Gastrocnemius medialis (tissue), 4 donors: ENCODE measurements at regions not wholly inside any gene's neighbourhood (a gene's known extent, or its start where the extent isn't known, plus 50 kb on each side); places are given as distances from the start of the nearest gene placed in this dataset.

ENCODE experiments used
- ATAC-seq, 2 donors: fragments of 150-250 bp; one replicate each; pipeline ENCODE4 v1.9.1; 2016
- DNase-seq, 2 donors: peaks; one replicate each; pipeline ENCODE4 v3.0.0-alpha.2; 2019
- H3K27ac ChIP-seq, 4 donors: fragments of 200-600 bp; sonication (generic); 1 replicate in 1 of 4; 2 replicates in 3 of 4; pipeline ENCODE4 v1.5.1; 2016 to 2018; ENCODE audit warnings: mild to moderate bottlenecking in 2 of 4, moderate library complexity in 1 of 4
- H3K27me3 ChIP-seq, 3 donors: fragments of 200-600 bp; sonication (generic) in 2 of 3; 1 replicate in 1 of 3; 2 replicates in 2 of 3; pipeline versions ENCODE4 v1.5.1 to v1.6.0; 2016 to 2019; ENCODE audit warnings: mild to moderate bottlenecking in 1 of 3, moderate library complexity in 1 of 3
- H3K36me3 ChIP-seq, 2 donors: fragments of 200-600 bp; sonication (generic) in 1 of 2; one replicate each; pipeline ENCODE4 v1.5.1; 2017 to 2018
- H3K4me1 ChIP-seq, 2 donors: fragments of 200-600 bp; sonication (generic) in 1 of 2; one replicate each; pipeline ENCODE4 v1.5.1; 2016 to 2017; ENCODE audit warnings: mild to moderate bottlenecking in 2 of 2
- H3K4me3 ChIP-seq, 4 donors: fragments of 200-600 bp; sonication (generic) in 3 of 4; 1 replicate in 1 of 4; 2 replicates in 3 of 4; pipeline ENCODE4 v1.5.1; 2016 to 2019; ENCODE audit warnings: mild to moderate bottlenecking in 2 of 4
- H3K9me3 ChIP-seq, 3 donors: fragments of 200-600 bp; sonication (generic) in 2 of 3; 1 replicate in 1 of 3; 2 replicates in 2 of 3; pipeline ENCODE4 v1.5.1; 2016 to 2019
- POLR2A ChIP-seq, 2 donors: fragments of 450-650 bp; IDR thresholded peaks; one replicate each; pipeline ENCODE4 v1.6.1; 2017; ENCODE audit warnings: antibody characterized with exemption in 2 of 2, mild to moderate bottlenecking in 2 of 2, moderate library complexity in 2 of 2
- in situ Hi-C, 4 donors: fragments of 200-750 bp; cut with MboI; loops; one replicate each; pipeline versions ENCODE4 v1.15.0 to v1.8.0; 2017; ENCODE audit warnings: low sequenced_read_pairs in 4 of 4
- intact Hi-C: fragments of 100-400 bp; cut with DNase I; formaldehyde crosslinking; loops from one replicate; pipeline ENCODE4 v1.15.1; 2023; ENCODE audit warnings: low total_unique reads
- TF ChIP-seq, protein P1 (sequence below), 5 experiments: fragments of 450-650 bp in 3 of 5; fragments of 200-600 bp in 2 of 5; sonication (generic) in 2 of 5; IDR thresholded peaks in 4 of 5; conservative IDR thresholded peaks in 1 of 5; 1 replicate in 4 of 5; 2 replicates in 1 of 5; pipeline ENCODE4 v1.5.1; 2016 to 2019; ENCODE audit warnings: antibody characterized with exemption in 5 of 5, mild to moderate bottlenecking in 3 of 5, moderate library complexity in 3 of 5

DNA sequence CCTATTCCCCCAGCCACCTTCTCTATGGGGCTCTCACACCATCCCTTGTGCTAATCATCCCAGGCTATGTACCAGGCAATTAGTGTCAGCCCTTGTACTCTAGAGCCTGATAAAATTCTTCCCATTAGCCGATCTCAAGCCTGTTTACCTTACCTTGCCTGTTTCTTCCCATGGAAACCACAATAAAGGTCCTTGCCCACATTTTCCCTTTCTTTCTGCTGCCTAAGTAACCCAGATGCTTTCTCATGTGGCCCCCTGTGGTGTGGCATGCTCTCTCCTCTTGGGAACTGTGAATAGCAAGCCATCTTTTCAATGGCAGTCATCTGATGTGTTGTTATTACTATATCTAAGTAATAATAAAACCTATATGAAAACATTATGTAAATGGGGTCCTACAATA, 265.8 kb upstream of the ELAC2 start:
- H3K27me3 ChIP-seq: no peaks in the 10 kb centered on the region
- no peaks in the 10 kb centered on the region for H3K9me3 ChIP-seq
- ATAC-seq: no peak
- TF ChIP-seq, protein P1, sequence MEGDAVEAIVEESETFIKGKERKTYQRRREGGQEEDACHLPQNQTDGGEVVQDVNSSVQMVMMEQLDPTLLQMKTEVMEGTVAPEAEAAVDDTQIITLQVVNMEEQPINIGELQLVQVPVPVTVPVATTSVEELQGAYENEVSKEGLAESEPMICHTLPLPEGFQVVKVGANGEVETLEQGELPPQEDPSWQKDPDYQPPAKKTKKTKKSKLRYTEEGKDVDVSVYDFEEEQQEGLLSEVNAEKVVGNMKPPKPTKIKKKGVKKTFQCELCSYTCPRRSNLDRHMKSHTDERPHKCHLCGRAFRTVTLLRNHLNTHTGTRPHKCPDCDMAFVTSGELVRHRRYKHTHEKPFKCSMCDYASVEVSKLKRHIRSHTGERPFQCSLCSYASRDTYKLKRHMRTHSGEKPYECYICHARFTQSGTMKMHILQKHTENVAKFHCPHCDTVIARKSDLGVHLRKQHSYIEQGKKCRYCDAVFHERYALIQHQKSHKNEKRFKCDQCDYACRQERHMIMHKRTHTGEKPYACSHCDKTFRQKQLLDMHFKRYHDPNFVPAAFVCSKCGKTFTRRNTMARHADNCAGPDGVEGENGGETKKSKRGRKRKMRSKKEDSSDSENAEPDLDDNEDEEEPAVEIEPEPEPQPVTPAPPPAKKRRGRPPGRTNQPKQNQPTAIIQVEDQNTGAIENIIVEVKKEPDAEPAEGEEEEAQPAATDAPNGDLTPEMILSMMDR (IDR thresholded peaks at IDR 0.05 in 4 of 5, conservative IDR thresholded peaks at IDR 0.05 in 1 of 5): no peak
- TF ChIP-seq POLR2A (IDR thresholded peaks at IDR 0.05): no peak
- no peaks in the 10 kb centered on the region for H3K4me1 ChIP-seq
- in situ Hi-C loops: no loop called here
- intact Hi-C loops: no loop called here
- no peak overlapping the region for H3K4me3 ChIP-seq
- no peaks in the 10 kb centered on the region for H3K36me3 ChIP-seq
- H3K27ac ChIP-seq: no peak overlapping the region
- DNase-seq: no peak

DNA sequence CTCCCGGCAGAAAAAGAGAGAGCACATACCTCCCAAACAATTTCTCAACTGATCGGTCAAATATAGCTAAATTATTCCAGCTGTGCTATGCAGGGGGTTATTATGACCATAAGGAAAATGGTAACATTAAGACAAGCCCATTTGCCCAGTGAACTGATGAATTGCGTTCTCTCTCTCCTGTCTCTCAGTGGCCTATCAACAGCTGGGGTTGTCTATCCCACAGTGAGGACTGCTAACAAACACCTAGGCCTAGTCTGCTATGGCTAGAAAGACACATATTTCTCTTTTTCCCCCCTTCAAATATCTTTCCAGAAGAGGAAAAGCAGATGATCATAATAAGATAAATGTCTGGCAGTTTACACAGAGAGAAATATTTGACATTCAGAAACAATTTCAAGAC, 263.8 kb upstream of the ELAC2 start:
- in situ Hi-C loops (no loop called here), intact Hi-C loops (no loop called here)
- Histone ChIP-seq H3K36me3 (no peaks in the 10 kb centered on the region), H3K4me3 (no peak overlapping the region), H3K4me1 (no peaks in the 10 kb centered on the region), H3K27me3 (no peaks in the 10 kb centered on the region), H3K27ac (no peak overlapping the region), H3K9me3 (no peaks in the 10 kb centered on the region)
- ATAC-seq: no peak
- TF ChIP-seq POLR2A (IDR thresholded peaks at IDR 0.05): no peak
- TF ChIP-seq, protein P1 (IDR thresholded peaks at IDR 0.05 in 4 of 5, conservative IDR thresholded peaks at IDR 0.05 in 1 of 5): no peak
- no peak for DNase-seq

DNA sequence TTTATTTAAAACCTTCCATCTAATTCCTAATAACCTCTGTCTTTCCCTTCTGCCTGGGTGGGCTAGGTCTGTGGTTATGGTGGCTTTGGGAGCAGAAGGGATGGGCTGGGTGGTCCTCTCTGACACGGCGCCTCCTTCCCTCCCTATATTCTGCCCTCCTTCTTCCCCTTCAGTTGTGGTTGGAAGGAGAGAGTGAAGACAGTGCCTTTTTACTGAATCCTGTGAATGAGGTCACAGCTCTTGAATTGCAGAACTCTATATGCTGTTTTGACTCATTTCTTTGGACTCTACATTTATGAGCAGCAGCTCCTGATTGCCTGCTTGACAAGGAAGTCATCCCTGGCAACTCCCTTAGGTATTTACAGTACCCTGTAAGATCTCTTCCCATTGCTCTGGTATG, 256.0 kb upstream of the ELAC2 start:
- Histone ChIP-seq H3K36me3 (no peaks in the 10 kb centered on the region), H3K4me1 (no peaks in the 10 kb centered on the region), H3K4me3 (no peak overlapping the region), H3K27me3 (no peaks in the 10 kb centered on the region), H3K9me3 (no peaks in the 10 kb centered on the region), H3K27ac (no peak overlapping the region)
- intact Hi-C loops: no loop called here
- DNase-seq (no peak), ATAC-seq (no peak)
- in situ Hi-C loops: no loop called here
- no peak for TF ChIP-seq POLR2A (IDR thresholded peaks at IDR 0.05)
- TF ChIP-seq, protein P1 (IDR thresholded peaks at IDR 0.05 in 4 of 5, conservative IDR thresholded peaks at IDR 0.05 in 1 of 5): no peak

DNA sequence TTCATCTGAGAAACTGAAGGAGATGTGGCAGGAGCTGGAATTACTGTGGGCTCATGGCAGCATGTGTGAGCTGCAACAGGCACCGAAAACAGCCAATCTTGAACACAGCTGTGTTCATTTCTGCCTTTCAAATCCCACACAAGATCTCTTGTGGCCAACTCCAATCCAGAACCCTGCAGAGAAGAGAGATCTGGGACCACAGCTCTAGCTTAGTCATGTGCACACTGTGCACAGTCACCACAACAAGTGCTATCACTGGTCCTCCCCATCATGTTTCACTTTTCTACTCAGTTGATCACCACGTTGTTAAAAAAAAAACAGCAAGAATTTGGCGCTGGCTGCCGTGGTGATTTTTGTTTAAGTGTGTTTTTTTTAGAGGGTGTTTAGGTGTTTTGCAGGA, 254.5 kb upstream of the ELAC2 start:
- Histone ChIP-seq H3K4me1 (no peaks in the 10 kb centered on the region), H3K9me3 (no peaks in the 10 kb centered on the region), H3K27me3 (no peaks in the 10 kb centered on the region), H3K27ac (no peak overlapping the region), H3K4me3 (no peak overlapping the region), H3K36me3 (no peaks in the 10 kb centered on the region)
- DNase-seq: no peak
- no peak for ATAC-seq
- in situ Hi-C loops (no loop called here), intact Hi-C loops (no loop called here)
- TF ChIP-seq POLR2A (IDR thresholded peaks at IDR 0.05): no peak
- TF ChIP-seq, protein P1 (IDR thresholded peaks at IDR 0.05 in 4 of 5, conservative IDR thresholded peaks at IDR 0.05 in 1 of 5): no peak

DNA sequence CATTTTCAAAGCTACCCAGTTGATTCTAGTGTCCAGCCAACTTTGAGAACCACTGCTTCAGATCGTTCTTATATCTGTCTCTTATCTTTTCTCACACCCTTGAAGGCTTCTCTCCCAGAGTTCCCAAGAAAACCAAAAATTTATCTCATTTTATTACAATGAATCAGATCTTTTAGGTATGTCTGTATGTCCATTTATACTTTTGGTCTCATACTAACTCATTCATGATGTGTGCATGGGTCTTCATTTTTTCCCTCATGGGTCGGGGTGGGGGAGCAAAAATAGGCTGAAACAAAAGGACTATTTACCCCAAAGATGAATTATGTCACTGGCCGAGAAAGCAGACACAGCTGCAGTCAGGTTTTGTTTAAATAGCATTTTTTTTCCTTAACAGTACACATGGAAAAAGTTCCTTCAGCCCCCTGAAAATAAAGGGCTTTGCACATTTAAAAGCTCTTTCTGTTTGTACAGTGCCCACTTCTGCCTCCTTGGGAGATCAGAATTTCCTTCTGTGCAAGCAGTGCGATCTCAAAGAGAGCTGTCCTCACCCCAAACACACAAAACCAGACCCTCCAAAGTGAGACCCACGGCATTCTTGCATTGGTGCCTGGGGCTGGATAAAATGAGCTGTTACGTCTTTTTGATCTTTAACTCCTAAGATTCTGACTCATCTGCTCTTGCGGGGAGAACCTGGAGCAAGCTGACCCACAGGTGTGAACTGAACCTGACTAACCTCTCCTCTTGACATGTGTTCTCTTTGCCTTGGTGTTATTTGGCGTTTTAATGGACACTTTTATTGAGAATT, 251.2 kb upstream of the ELAC2 start:
- Histone ChIP-seq H3K4me3 (no peak overlapping the region), H3K27ac (no peak overlapping the region), H3K27me3 (no peaks in the 10 kb centered on the region), H3K4me1 (no peaks in the 10 kb centered on the region), H3K9me3 (no peaks in the 10 kb centered on the region), H3K36me3 (no peaks in the 10 kb centered on the region)
- in situ Hi-C loops: no loop called here
- intact Hi-C loops: no loop called here
- no peak for DNase-seq
- ATAC-seq: no peak
- TF ChIP-seq, protein P1 (IDR thresholded peaks at IDR 0.05 in 4 of 5, conservative IDR thresholded peaks at IDR 0.05 in 1 of 5): no peak
